Kidney (tissue), 13 donors: ENCODE measurements at regions not wholly inside any gene's neighbourhood (a gene's known extent, or its start where the extent isn't known, plus 50 kb on each side); places are given as distances from the start of the nearest gene placed in this dataset.

Experiments
- DNase-seq, 5 donors: peaks; one replicate each; pipeline ENCODE4 v3.0.0-alpha.2; 2013 to 2020
- FAIRE-seq: peaks from 2 replicates; lab custom pipeline; 2012; peaks lifted over from hg19 to GRCh38; lab: Jason Lieb, UNC
- H3K27ac ChIP-seq, 2 donors: one replicate each; pipeline ENCODE4 v1.7.0; 2013; ENCODE audit warnings: low read depth in 2 of 2, low read length in 2 of 2, inconsistent platforms in 1 of 2
- H3K27me3 ChIP-seq: one replicate; pipeline ENCODE4 v1.7.1; 2013; ENCODE audit warnings: low read length, inconsistent platforms; ENCODE audit not compliant: control insufficient read depth, insufficient read depth
- H3K36me3 ChIP-seq, 3 donors: one replicate each; pipeline versions ENCODE4 v1.7.0 to v1.7.1; 2013; ENCODE audit warnings: low read length in 3 of 3, control low read depth in 1 of 3, inconsistent platforms in 1 of 3; ENCODE audit not compliant: insufficient read depth in 3 of 3, control insufficient read depth in 2 of 3
- H3K4me1 ChIP-seq, 3 donors: one replicate each; pipeline versions ENCODE4 v1.7.0 to v1.7.1; 2013; ENCODE audit warnings: low read length in 3 of 3, inconsistent platforms in 1 of 3, low read depth in 1 of 3; ENCODE audit not compliant: control insufficient read depth in 2 of 3, insufficient read depth in 2 of 3
- H3K4me3 ChIP-seq, 3 donors: one replicate each; pipeline versions ENCODE4 v1.7.0 to v1.8.1; 2013; ENCODE audit warnings: low read length in 3 of 3, control low read depth in 1 of 3, inconsistent platforms in 1 of 3
- H3K9ac ChIP-seq, 3 donors: one replicate each; pipeline versions ENCODE4 v1.7.0 to v1.7.1; 2013; ENCODE audit warnings: low read length in 3 of 3, control low read depth in 1 of 3, inconsistent platforms in 1 of 3
- H3K9me3 ChIP-seq, 3 donors: one replicate each; pipeline versions ENCODE4 v1.7.0 to v1.7.1; 2013; ENCODE audit warnings: low read length in 3 of 3, control low read depth in 1 of 3, inconsistent platforms in 1 of 3; ENCODE audit not compliant: control insufficient read depth in 2 of 3, insufficient read depth in 1 of 3
- CTCF ChIP-seq: IDR thresholded peaks from 3 replicates; pipeline ENCODE4 v1.5.1; 2012; ENCODE audit warnings: mild to moderate bottlenecking, moderate library complexity, borderline replicate concordance; ENCODE audit not compliant: insufficient read depth; ENCODE audit errors: extremely low read depth
- intact Hi-C: fragments of 100-400 bp; cut with DNase I; formaldehyde crosslinking; loops from one replicate; pipeline ENCODE4 v1.11.1; 2022
- donor health status: control.
- donor health status: control.
- donor health status: control.
- donor health status: control.
- donor health status: control.
- donor health status: DM: yes; HTN: yes; CAD: no.
- donor health status: Normal renal cell carcinoma (clear cell type).

DNA sequence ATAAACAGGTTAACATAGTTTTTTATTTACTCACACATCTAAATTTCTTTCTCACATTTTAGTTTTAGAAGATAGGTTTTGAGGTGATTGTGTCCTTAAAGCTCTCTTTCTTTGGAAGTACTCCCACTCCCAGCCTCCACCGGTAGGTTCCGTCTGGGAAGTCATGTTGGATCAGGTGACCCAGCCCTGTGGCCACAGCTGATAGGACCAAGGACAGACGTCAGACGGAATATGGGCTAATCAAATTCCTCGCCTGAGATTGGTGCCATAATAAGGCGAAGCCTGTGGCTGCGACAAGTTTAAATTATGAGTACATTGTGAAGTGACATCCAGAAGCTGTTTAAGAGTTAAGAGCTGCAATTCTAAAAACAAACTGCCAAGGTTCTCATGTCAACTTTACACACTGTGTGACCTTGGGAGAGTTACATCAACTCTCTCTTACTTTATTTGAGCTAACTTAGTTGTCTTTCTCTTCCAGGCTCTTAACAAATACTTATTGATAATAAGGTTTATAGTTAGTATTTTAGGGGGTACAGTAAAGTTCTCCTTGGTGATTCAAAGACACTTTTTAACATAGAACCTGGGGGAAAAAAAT lies 133.6 kb downstream of the NPY start:
- FAIRE-seq (no peak), DNase-seq (no peak)
- Histone ChIP-seq H3K27me3 (no peaks in the 10 kb centered on the region), H3K4me3 (no peak overlapping the region), H3K27ac (no peak overlapping the region), H3K4me1 (no peaks in the 10 kb centered on the region), H3K9ac (no peak overlapping the region), H3K9me3 (no peaks in the 10 kb centered on the region), H3K36me3 (no peaks in the 10 kb centered on the region)
- TF ChIP-seq CTCF: no peak
- intact Hi-C loops: no loop called here

DNA sequence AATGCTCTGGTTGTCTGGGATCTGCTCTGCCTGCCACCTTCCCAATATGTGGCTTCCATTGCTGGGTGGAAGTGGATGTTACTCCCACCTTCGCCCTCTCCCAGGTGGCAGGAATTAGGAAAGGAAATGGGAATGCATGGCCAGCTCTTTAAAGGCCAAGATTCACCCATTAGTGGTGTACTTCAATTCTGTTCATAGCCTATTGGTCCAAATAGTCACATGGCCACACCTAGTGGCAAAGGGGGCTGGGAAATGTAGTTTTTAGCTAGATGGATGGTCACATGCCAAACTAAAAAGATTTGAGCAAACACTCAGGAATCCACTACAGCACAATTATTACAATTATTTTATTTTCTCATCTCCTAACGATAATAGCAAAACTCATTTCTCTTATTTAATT lies 135.1 kb downstream of the NPY start:
- no peaks in the 10 kb centered on the region for H3K4me1 ChIP-seq
- H3K9me3 ChIP-seq: no peaks in the 10 kb centered on the region
- FAIRE-seq: no peak
- no peaks in the 10 kb centered on the region for H3K36me3 ChIP-seq
- no peak for TF ChIP-seq CTCF
- no peak for DNase-seq
- no peak overlapping the region for H3K4me3 ChIP-seq
- intact Hi-C loops: no loop called here
- H3K27ac ChIP-seq: no peak overlapping the region
- H3K9ac ChIP-seq: no peak overlapping the region
- H3K27me3 ChIP-seq: no peaks in the 10 kb centered on the region

DNA sequence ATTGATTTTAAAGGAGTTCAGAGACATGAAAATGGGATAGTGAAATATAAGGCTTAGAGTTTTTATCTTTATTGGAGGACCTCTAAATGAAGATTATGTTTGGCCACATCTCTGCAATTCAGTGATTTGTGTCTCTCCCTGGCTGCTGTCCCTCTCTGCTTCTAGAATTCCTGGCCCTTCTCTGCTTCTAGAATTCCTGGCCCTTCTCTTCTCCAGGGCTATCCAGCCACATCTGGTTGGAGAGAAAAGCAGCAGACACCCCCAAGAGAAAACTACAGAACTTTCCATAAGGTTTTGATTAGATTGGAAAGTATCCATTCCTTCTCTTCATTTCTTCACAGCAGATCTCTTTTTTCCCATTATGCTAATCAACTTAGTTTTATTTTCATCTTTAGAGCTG lies 135.5 kb downstream of the NPY start:
- H3K9me3 ChIP-seq: no peaks in the 10 kb centered on the region
- H3K36me3 ChIP-seq: no peaks in the 10 kb centered on the region
- no peak overlapping the region for H3K9ac ChIP-seq
- intact Hi-C loops: no loop called here
- H3K27ac ChIP-seq: no peak overlapping the region
- no peak for TF ChIP-seq CTCF
- no peaks in the 10 kb centered on the region for H3K27me3 ChIP-seq
- FAIRE-seq: no peak
- H3K4me3 ChIP-seq: no peak overlapping the region
- no peak for DNase-seq
- H3K4me1 ChIP-seq: no peaks in the 10 kb centered on the region

- Histone ChIP-seq H3K4me3 (no peak overlapping the region), H3K27me3 (no peaks in the 10 kb centered on the region), H3K9me3 (no peaks in the 10 kb centered on the region), H3K4me1 (no peaks in the 10 kb centered on the region), H3K27ac (no peak overlapping the region), H3K36me3 (no peaks in the 10 kb centered on the region), H3K9ac (no peak overlapping the region)
- FAIRE-seq (no peak), DNase-seq (no peak)
- intact Hi-C loops: no loop called here
- TF ChIP-seq CTCF: no peak
Observed at GRCh38 chr7:24422441-24423010, 138.5 kb downstream of the NPY start.
